ENCODE measurements at regions not wholly inside any gene's neighbourhood (a gene's known extent, or its start where the extent isn't known, plus 50 kb on each side); places are given as distances from the start of the nearest gene placed in this dataset.
A peak's percentile ranks its signal among the peaks of the same experiment; 100 is the strongest.
"Not testable (repeated sequence)": the region's sequence is repeated elsewhere in the genome, so short reads cannot be mapped to it uniquely, and the experiment has no call there.

DNA sequence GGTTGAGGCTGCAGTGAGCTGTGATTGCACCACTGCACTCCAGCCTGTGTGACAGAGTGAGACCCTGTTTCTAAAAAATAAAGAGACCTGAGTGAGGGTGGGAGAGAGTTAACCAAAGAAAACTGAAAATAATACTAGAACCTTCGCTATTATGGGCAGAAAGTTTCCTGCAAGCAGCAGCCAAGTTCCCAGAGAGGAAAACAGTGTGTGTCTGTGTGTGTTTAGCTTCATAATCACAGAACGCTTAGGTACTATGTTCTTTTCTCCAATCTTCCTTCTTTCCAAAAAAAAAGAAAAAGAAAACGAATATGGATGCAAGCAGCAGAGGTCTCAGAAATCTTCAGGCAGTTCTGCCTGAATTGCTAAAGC is 170.0 kb downstream of the LY86 start:
- peaks cover 4% of the 10 kb centered on the region for H3K9me3 ChIP-seq (ENCODE audit: severe bottlenecking)
- H3K4me3 ChIP-seq (ENCODE audit: low read depth, low read length), result no peak overlapping the region
- H3K27me3 ChIP-seq (ENCODE audit: insufficient read depth, low read depth, severe bottlenecking), result no peaks in the 10 kb centered on the region
- no peak for DNase-seq
- H3K27ac ChIP-seq, result no peak overlapping the region
- TF ChIP-seq, protein P1, sequence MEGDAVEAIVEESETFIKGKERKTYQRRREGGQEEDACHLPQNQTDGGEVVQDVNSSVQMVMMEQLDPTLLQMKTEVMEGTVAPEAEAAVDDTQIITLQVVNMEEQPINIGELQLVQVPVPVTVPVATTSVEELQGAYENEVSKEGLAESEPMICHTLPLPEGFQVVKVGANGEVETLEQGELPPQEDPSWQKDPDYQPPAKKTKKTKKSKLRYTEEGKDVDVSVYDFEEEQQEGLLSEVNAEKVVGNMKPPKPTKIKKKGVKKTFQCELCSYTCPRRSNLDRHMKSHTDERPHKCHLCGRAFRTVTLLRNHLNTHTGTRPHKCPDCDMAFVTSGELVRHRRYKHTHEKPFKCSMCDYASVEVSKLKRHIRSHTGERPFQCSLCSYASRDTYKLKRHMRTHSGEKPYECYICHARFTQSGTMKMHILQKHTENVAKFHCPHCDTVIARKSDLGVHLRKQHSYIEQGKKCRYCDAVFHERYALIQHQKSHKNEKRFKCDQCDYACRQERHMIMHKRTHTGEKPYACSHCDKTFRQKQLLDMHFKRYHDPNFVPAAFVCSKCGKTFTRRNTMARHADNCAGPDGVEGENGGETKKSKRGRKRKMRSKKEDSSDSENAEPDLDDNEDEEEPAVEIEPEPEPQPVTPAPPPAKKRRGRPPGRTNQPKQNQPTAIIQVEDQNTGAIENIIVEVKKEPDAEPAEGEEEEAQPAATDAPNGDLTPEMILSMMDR (IDR thresholded peaks at IDR 0.05; ENCODE audit: low read depth, low read length), result no peak
- no peaks in the 10 kb centered on the region for H3K36me3 ChIP-seq

- TF ChIP-seq, protein P1 (IDR thresholded peaks at IDR 0.05; ENCODE audit: low read depth, low read length), result peak; percentile 75
- H3K9me3 ChIP-seq (ENCODE audit: severe bottlenecking), result peaks cover 4% of the 10 kb centered on the region
- H3K36me3 ChIP-seq, result no peaks in the 10 kb centered on the region
- H3K27me3 ChIP-seq (ENCODE audit: insufficient read depth, low read depth, severe bottlenecking), result no peaks in the 10 kb centered on the region
- peak; percentile 88 for DNase-seq
- H3K27ac ChIP-seq, result peak overlapping the region; percentile 20
- H3K4me3 ChIP-seq (ENCODE audit: low read depth, low read length), result no peak overlapping the region
Observed at GRCh38 chr6:6758915-6759654, 170.6 kb downstream of the LY86 start.

- no peaks in the 10 kb centered on the region for H3K36me3 ChIP-seq
- H3K9me3 ChIP-seq (ENCODE audit: severe bottlenecking), result peaks cover 4% of the 10 kb centered on the region
- no peak overlapping the region for H3K4me3 ChIP-seq (ENCODE audit: low read depth, low read length)
- peak; percentile 28 for DNase-seq
- no peaks in the 10 kb centered on the region for H3K27me3 ChIP-seq (ENCODE audit: insufficient read depth, low read depth, severe bottlenecking)
- TF ChIP-seq, protein P1 (IDR thresholded peaks at IDR 0.05; ENCODE audit: low read depth, low read length), result no peak
- no peak overlapping the region; the same call in 1 of the 2 replicates for H3K27ac ChIP-seq
Observed at GRCh38 chr6:6760002-6760401, 171.5 kb downstream of the LY86 start.

DNA sequence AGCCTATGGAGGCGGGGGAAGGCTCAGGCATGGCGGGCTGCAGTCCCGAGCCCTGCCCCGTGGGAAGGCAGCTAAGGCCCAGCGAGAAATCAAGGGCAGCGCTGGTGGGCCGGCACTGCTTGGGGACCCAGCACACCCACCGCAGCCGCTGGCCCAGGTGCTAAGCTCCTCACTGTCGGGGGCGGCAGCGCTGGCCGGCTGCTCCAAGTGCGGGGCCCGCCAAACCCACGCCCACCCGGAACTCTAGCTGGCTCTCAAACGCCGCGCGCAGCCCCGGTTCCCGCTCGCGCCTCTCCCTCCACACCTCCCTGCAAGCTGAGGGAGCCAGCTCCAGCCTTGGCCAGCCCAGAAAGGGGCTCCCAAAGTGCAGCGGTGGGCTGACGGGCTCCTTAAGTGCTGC is 174.0 kb downstream of the LY86 start:
- H3K9me3 ChIP-seq (ENCODE audit: severe bottlenecking); H3K4me3 ChIP-seq (ENCODE audit: low read depth, low read length); H3K27me3 ChIP-seq (ENCODE audit: insufficient read depth, low read depth, severe bottlenecking); H3K36me3 ChIP-seq; DNase-seq; H3K27ac ChIP-seq: not testable (repeated sequence)

DNA sequence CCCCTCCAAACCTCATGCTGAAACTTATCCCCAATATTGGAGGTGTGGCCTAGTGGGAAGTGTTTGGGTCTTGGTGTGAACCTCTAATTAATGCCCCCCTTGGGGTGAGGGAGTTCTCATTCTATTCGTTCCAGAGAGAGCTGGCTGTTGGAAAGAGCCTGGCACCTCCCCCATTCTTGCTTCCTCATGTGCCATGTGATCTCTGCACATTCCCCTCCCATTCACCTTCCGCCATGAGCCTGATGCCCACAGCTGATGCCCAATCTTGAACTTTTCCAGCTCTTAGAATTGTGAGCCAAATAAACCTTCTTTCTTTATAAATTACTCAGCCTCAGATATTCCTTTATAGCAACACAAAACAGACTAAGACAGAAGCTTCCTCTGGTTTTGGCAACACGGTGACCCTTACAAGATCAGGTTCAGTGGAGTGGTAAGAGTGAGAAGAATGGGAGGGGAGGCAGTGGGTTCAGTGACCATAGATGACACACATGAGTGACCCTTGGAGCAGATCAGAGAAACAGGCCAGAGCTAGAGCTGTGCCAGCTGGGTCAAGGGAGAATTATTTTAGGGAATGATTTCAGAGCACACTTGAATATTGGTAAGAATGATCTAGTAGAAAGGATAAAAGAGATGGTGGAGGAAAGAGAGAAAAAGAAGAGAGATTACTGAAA is 176.4 kb downstream of the LY86 start:
- TF ChIP-seq, protein P1 (IDR thresholded peaks at IDR 0.05; ENCODE audit: low read depth, low read length), result no peak

DNA sequence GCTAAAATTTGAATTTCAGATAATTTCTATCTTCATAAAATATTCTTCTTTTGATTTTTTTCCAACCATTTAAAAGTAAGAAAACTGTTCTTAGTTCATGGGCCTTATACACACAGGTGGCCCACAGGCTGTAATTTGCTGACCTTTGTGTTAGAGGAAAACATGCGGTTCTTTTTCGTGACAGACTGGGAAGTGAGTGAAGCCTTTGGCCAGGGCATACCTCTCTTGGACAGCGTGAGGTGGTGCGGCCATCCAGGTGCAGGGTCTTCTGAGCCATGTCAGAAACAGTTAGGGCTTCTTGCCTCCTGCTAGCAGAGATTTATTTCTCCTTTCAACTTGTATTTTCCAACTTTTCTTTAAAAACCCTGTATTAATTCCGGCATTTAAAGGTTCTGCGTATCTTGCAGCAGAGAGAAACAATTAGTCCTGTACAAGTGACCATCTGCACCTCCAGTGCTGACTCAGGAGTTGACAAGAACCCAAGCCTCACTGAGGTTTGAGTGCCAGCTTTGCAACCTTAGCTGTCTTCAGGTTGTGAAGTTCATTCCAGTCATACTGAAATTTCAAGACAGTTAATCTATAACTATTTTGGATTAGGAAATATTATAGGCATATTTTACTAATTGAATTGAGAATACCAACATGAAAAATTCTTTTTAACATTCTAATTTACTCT is 177.8 kb downstream of the LY86 start:
- no peaks in the 10 kb centered on the region for H3K36me3 ChIP-seq
- TF ChIP-seq, protein P1 (IDR thresholded peaks at IDR 0.05; ENCODE audit: low read depth, low read length), result no peak
- peaks cover 4% of the 10 kb centered on the region for H3K9me3 ChIP-seq (ENCODE audit: severe bottlenecking)
- H3K27me3 ChIP-seq (ENCODE audit: insufficient read depth, low read depth, severe bottlenecking), result no peaks in the 10 kb centered on the region
- H3K4me3 ChIP-seq (ENCODE audit: low read depth, low read length), result no peak overlapping the region
- no peak for DNase-seq
- H3K27ac ChIP-seq, result no peak overlapping the region

More for the DNA sequence above, 176.4 kb downstream of the LY86 start:
- H3K9me3 ChIP-seq (ENCODE audit: severe bottlenecking), result peaks cover 4% of the 10 kb centered on the region
- no peak overlapping the region for H3K4me3 ChIP-seq (ENCODE audit: low read depth, low read length)
- H3K27ac ChIP-seq, result no peak overlapping the region
- H3K27me3 ChIP-seq (ENCODE audit: insufficient read depth, low read depth, severe bottlenecking), result no peaks in the 10 kb centered on the region
- DNase-seq, result no peak
- no peaks in the 10 kb centered on the region for H3K36me3 ChIP-seq

Measured in WERI-Rb-1 (cell line).